ENCODE measurements at regions not wholly inside any gene's neighbourhood (a gene's known extent, or its start where the extent isn't known, plus 50 kb on each side); places are given as distances from the start of the nearest gene placed in this dataset.

DNA sequence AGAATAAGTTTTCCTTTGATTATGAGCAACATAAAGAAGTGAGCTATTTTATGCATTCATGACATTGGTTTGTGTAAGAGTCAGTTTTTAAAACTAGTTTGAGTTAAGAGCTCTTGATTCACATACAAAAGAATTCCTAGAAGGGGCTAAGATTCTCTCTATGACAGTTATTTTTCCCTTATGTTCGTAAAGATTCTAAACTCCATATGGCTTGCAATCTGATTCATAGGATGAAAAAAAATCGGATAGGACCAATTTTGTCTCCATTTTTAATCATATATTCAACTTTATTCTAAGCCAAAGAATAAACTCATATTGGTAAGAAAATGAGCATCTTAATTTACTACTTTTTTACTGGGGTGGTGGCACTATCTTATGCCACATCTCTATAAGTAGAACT lies 79.4 kb downstream of the NAP1L3 start (continued):
- TF ChIP-seq, protein P1, sequence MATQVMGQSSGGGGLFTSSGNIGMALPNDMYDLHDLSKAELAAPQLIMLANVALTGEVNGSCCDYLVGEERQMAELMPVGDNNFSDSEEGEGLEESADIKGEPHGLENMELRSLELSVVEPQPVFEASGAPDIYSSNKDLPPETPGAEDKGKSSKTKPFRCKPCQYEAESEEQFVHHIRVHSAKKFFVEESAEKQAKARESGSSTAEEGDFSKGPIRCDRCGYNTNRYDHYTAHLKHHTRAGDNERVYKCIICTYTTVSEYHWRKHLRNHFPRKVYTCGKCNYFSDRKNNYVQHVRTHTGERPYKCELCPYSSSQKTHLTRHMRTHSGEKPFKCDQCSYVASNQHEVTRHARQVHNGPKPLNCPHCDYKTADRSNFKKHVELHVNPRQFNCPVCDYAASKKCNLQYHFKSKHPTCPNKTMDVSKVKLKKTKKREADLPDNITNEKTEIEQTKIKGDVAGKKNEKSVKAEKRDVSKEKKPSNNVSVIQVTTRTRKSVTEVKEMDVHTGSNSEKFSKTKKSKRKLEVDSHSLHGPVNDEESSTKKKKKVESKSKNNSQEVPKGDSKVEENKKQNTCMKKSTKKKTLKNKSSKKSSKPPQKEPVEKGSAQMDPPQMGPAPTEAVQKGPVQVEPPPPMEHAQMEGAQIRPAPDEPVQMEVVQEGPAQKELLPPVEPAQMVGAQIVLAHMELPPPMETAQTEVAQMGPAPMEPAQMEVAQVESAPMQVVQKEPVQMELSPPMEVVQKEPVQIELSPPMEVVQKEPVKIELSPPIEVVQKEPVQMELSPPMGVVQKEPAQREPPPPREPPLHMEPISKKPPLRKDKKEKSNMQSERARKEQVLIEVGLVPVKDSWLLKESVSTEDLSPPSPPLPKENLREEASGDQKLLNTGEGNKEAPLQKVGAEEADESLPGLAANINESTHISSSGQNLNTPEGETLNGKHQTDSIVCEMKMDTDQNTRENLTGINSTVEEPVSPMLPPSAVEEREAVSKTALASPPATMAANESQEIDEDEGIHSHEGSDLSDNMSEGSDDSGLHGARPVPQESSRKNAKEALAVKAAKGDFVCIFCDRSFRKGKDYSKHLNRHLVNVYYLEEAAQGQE (IDR thresholded peaks at IDR 0.05; ENCODE audit: borderline replicate concordance): no peak
- TF ChIP-seq, protein P1 (CRISPR knock-in tag; IDR thresholded peaks at IDR 0.05; ENCODE audit: low read depth): no peak
- TF ChIP-seq HMG20A (CRISPR knock-in tag; conservative IDR thresholded peaks at IDR 0.05) (no peak), HNRNPK (IDR thresholded peaks at IDR 0.05; ENCODE audit: low read depth, low read length, poor library complexity, severe bottlenecking) (no peak), CBX8 (IDR thresholded peaks at IDR 0.05; ENCODE audit: borderline replicate concordance, extremely low read depth, low read depth, low read length, poor library complexity, severe bottlenecking) (no peak), PPARD (CRISPR knock-in tag; IDR thresholded peaks at IDR 0.05) (no peak), ILK (tag; IDR thresholded peaks at IDR 0.05; ENCODE audit: borderline replicate concordance, low read depth) (no peak)
- TF ChIP-seq, protein P2, sequence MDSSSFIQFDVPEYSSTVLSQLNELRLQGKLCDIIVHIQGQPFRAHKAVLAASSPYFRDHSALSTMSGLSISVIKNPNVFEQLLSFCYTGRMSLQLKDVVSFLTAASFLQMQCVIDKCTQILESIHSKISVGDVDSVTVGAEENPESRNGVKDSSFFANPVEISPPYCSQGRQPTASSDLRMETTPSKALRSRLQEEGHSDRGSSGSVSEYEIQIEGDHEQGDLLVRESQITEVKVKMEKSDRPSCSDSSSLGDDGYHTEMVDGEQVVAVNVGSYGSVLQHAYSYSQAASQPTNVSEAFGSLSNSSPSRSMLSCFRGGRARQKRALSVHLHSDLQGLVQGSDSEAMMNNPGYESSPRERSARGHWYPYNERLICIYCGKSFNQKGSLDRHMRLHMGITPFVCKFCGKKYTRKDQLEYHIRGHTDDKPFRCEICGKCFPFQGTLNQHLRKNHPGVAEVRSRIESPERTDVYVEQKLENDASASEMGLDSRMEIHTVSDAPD (CRISPR knock-in tag; IDR thresholded peaks at IDR 0.05): no peak
